ENCODE measurements at regions not wholly inside any gene's neighbourhood (a gene's known extent, or its start where the extent isn't known, plus 50 kb on each side); places are given as distances from the start of the nearest gene placed in this dataset.

GRCh38 chr7:110564246-110564645 lies 526.7 kb upstream of the LRRN3 start:
- Histone ChIP-seq H3K4me2 (ENCODE audit: insufficient read depth, low read length) (no peak overlapping the region), H3K79me2 (ENCODE audit: insufficient read depth, low read length) (no peaks in the 10 kb centered on the region)
- DNase-seq (ENCODE audit: insufficient read length, low spot score, missing footprints), result no peak

GRCh38 chr7:110568388-110568787 lies 522.5 kb upstream of the LRRN3 start:
- H3K4me3 ChIP-seq (ENCODE audit: insufficient read depth, low read length), result no peak overlapping the region
- no peak overlapping the region for H3K4me2 ChIP-seq (ENCODE audit: insufficient read depth, low read length)
- no peaks in the 10 kb centered on the region for H3K79me2 ChIP-seq (ENCODE audit: insufficient read depth, low read length)
- no peak overlapping the region for H3K27ac ChIP-seq (ENCODE audit: low read depth, low read length)
- no peaks in the 10 kb centered on the region for H3K27me3 ChIP-seq (ENCODE audit: insufficient read depth, low read length)
- H3K4me1 ChIP-seq (ENCODE audit: insufficient read depth, low read length), result no peaks in the 10 kb centered on the region
- no peak for DNase-seq (ENCODE audit: insufficient read length, low spot score, missing footprints)
- no peaks in the 10 kb centered on the region for H3K36me3 ChIP-seq (ENCODE audit: insufficient read depth, low read length)
- no peak overlapping the region for H2AFZ ChIP-seq (ENCODE audit: low read length)
- TF ChIP-seq CTCF (IDR thresholded peaks at IDR 0.05; ENCODE audit: extremely low read depth, low read depth, low read length), result no peak
- H3K9me3 ChIP-seq (ENCODE audit: low read depth, low read length), result no peaks in the 10 kb centered on the region
- H4K20me1 ChIP-seq (ENCODE audit: insufficient read depth, low read length), result no peaks in the 10 kb centered on the region

More at GRCh38 chr7:110564246-110564645, 526.7 kb upstream of the LRRN3 start:
- Histone ChIP-seq H3K36me3 (ENCODE audit: insufficient read depth, low read length) (no peaks in the 10 kb centered on the region), H3K27me3 (ENCODE audit: insufficient read depth, low read length) (no peaks in the 10 kb centered on the region), H3K27ac (ENCODE audit: low read depth, low read length) (no peak overlapping the region), H4K20me1 (ENCODE audit: insufficient read depth, low read length) (no peaks in the 10 kb centered on the region), H2AFZ (ENCODE audit: low read length) (no peak overlapping the region), H3K9me3 (ENCODE audit: low read depth, low read length) (no peaks in the 10 kb centered on the region), H3K4me3 (ENCODE audit: insufficient read depth, low read length) (no peak overlapping the region), H3K4me1 (ENCODE audit: insufficient read depth, low read length) (no peaks in the 10 kb centered on the region)
- no peak for TF ChIP-seq CTCF (IDR thresholded peaks at IDR 0.05; ENCODE audit: extremely low read depth, low read depth, low read length)

GRCh38 chr7:110568932-110569331 lies 522.0 kb upstream of the LRRN3 start:
- TF ChIP-seq CTCF (IDR thresholded peaks at IDR 0.05; ENCODE audit: extremely low read depth, low read depth, low read length), result no peak
- no peaks in the 10 kb centered on the region for H4K20me1 ChIP-seq (ENCODE audit: insufficient read depth, low read length)
- H3K27ac ChIP-seq (ENCODE audit: low read depth, low read length), result no peak overlapping the region
- no peak overlapping the region for H3K4me2 ChIP-seq (ENCODE audit: insufficient read depth, low read length)
- no peaks in the 10 kb centered on the region for H3K36me3 ChIP-seq (ENCODE audit: insufficient read depth, low read length)
- H3K9me3 ChIP-seq (ENCODE audit: low read depth, low read length), result no peaks in the 10 kb centered on the region
- H2AFZ ChIP-seq (ENCODE audit: low read length), result no peak overlapping the region
- no peaks in the 10 kb centered on the region for H3K4me1 ChIP-seq (ENCODE audit: insufficient read depth, low read length)
- no peaks in the 10 kb centered on the region for H3K27me3 ChIP-seq (ENCODE audit: insufficient read depth, low read length)
- no peak overlapping the region for H3K4me3 ChIP-seq (ENCODE audit: insufficient read depth, low read length)
- DNase-seq (ENCODE audit: insufficient read length, low spot score, missing footprints), result no peak
- no peaks in the 10 kb centered on the region for H3K79me2 ChIP-seq (ENCODE audit: insufficient read depth, low read length)

GRCh38 chr7:110569486-110570205 lies 521.3 kb upstream of the LRRN3 start:
- Histone ChIP-seq H3K27me3 (ENCODE audit: insufficient read depth, low read length) (no peaks in the 10 kb centered on the region), H4K20me1 (ENCODE audit: insufficient read depth, low read length) (no peaks in the 10 kb centered on the region), H3K9me3 (ENCODE audit: low read depth, low read length) (no peaks in the 10 kb centered on the region), H3K27ac (ENCODE audit: low read depth, low read length) (no peak overlapping the region), H3K36me3 (ENCODE audit: insufficient read depth, low read length) (no peaks in the 10 kb centered on the region), H3K79me2 (ENCODE audit: insufficient read depth, low read length) (no peaks in the 10 kb centered on the region), H3K4me1 (ENCODE audit: insufficient read depth, low read length) (no peaks in the 10 kb centered on the region), H3K4me2 (ENCODE audit: insufficient read depth, low read length) (no peak overlapping the region), H3K4me3 (ENCODE audit: insufficient read depth, low read length) (no peak overlapping the region), H2AFZ (ENCODE audit: low read length) (no peak overlapping the region)
- no peak for DNase-seq (ENCODE audit: insufficient read length, low spot score, missing footprints)
- TF ChIP-seq CTCF (IDR thresholded peaks at IDR 0.05; ENCODE audit: extremely low read depth, low read depth, low read length), result no peak
